ENCODE measurements at regions not wholly inside any gene's neighbourhood (a gene's known extent, or its start where the extent isn't known, plus 50 kb on each side); places are given as distances from the start of the nearest gene placed in this dataset.
A peak's percentile ranks its signal among the peaks of the same experiment; 100 is the strongest.

DNA sequence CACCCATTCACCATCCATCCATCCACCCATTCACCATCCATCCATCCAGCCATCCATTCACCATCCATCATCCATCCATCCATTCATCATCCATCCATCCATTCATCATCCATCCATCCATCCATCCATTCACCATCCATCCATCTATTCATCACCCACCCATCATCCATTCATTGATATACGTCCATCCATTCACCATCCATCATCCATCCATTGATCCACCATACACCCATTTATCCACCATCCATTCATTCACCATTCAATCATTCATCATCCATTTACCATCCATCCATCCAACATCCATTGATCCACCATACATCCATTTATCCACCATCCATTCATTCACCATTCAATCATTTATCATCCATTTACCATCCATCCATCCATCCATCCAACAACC lies 111.7 kb downstream of the ABCC12 start:
- H3K27ac Mint-ChIP-seq (ENCODE audit: unreplicated experiment), result no peak overlapping the region

DNA sequence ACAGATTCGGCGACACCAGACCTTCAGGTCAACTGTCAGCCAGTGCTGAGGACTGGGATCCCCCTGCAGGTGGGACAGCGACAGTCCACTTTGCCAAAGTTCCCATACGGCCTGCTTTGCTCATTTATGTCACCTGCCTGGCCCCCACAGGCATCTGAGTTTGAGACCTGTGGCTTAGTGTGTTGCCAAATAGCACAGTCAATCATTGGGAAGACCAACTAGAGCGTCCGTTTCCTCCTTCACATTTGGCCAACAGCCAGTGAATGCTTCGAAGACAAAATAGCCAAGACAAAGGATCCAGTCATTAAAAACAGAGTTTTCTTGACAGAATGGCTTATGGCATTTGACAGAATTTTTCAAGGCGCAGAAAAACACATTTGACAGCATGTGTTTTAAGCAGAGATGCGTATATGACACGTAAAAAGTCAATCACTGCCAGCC lies 113.8 kb downstream of the ABCC12 start:
- no peak overlapping the region for H3K4me3 Mint-ChIP-seq (ENCODE audit: unreplicated experiment)
- H3K27ac Mint-ChIP-seq (ENCODE audit: unreplicated experiment), result no peak overlapping the region
- peaks cover 2% of the 10 kb centered on the region for H3K27me3 Mint-ChIP-seq (ENCODE audit: unreplicated experiment)
- H3K36me3 Mint-ChIP-seq (ENCODE audit: low read depth, unreplicated experiment), result no peaks in the 10 kb centered on the region
- H3K9me3 Mint-ChIP-seq (ENCODE audit: unreplicated experiment), result no peaks in the 10 kb centered on the region
- peaks cover 25% of the 10 kb centered on the region for H3K4me1 Mint-ChIP-seq (ENCODE audit: unreplicated experiment)
- peak; percentile 22 for DNase-seq (ENCODE audit: low spot score)
- TF ChIP-seq, protein P1, sequence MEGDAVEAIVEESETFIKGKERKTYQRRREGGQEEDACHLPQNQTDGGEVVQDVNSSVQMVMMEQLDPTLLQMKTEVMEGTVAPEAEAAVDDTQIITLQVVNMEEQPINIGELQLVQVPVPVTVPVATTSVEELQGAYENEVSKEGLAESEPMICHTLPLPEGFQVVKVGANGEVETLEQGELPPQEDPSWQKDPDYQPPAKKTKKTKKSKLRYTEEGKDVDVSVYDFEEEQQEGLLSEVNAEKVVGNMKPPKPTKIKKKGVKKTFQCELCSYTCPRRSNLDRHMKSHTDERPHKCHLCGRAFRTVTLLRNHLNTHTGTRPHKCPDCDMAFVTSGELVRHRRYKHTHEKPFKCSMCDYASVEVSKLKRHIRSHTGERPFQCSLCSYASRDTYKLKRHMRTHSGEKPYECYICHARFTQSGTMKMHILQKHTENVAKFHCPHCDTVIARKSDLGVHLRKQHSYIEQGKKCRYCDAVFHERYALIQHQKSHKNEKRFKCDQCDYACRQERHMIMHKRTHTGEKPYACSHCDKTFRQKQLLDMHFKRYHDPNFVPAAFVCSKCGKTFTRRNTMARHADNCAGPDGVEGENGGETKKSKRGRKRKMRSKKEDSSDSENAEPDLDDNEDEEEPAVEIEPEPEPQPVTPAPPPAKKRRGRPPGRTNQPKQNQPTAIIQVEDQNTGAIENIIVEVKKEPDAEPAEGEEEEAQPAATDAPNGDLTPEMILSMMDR (IDR thresholded peaks at IDR 0.05; ENCODE audit: unreplicated experiment), result peak; percentile 44

More for the DNA sequence above, 111.7 kb downstream of the ABCC12 start:
- Mint-ChIP-seq H3K4me1 (ENCODE audit: unreplicated experiment) (peaks cover 41% of the 10 kb centered on the region), H3K9me3 (ENCODE audit: unreplicated experiment) (no peaks in the 10 kb centered on the region), H3K36me3 (ENCODE audit: low read depth, unreplicated experiment) (no peaks in the 10 kb centered on the region), H3K27me3 (ENCODE audit: unreplicated experiment) (peaks cover 6% of the 10 kb centered on the region), H3K4me3 (ENCODE audit: unreplicated experiment) (no peak overlapping the region)
- TF ChIP-seq, protein P1 (IDR thresholded peaks at IDR 0.05; ENCODE audit: unreplicated experiment), result no peak
- no peak for DNase-seq (ENCODE audit: low spot score)

DNA sequence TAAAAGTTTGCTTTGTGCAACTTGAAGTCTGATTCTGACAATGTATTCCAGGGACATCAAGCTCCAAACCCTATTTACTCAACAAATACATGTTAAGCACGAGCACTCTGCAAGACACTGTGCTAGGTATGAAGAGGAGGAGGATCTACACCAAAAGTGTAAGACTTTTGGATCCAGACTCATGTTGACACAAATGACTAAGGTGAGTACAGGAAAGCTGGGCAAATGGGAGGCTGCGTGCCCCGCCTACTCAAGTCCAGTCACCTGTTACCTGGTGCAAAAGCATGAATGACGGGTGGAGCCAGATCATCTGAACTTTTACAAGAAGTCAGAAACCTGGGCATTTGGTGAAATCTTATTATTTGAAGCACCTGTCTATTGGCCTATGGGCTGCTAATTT lies 120.7 kb downstream of the ABCC12 start:
- H3K9me3 Mint-ChIP-seq (ENCODE audit: unreplicated experiment), result no peaks in the 10 kb centered on the region

DNA sequence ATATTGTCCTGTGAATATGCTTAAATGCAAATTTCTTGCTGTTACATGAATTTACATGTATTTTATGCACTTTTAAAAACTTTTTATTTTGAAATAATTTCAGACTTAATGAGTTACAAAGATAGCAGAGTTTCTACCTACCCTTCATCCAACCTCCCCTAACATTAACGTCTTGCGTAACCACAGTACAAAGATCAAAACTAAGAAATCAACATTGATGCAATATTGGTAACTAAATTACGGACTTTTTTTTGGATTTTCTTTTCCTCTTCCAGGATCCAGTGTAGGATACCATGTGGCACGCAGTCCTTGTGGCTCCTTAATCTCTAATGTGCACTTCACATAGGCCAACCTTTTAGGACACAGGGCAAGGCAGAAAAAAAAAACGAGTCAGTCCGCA lies 124.9 kb downstream of the ABCC12 start:
- TF ChIP-seq, protein P1 (IDR thresholded peaks at IDR 0.05; ENCODE audit: unreplicated experiment), result no peak
- Mint-ChIP-seq H3K9me3 (ENCODE audit: unreplicated experiment) (no peaks in the 10 kb centered on the region), H3K4me1 (ENCODE audit: unreplicated experiment) (no peaks in the 10 kb centered on the region), H3K36me3 (ENCODE audit: low read depth, unreplicated experiment) (no peaks in the 10 kb centered on the region), H3K27ac (ENCODE audit: unreplicated experiment) (no peak overlapping the region), H3K4me3 (ENCODE audit: unreplicated experiment) (no peak overlapping the region), H3K27me3 (ENCODE audit: unreplicated experiment) (no peaks in the 10 kb centered on the region)
- no peak for DNase-seq (ENCODE audit: low spot score)

More for the DNA sequence above, 120.7 kb downstream of the ABCC12 start:
- Mint-ChIP-seq H3K4me3 (ENCODE audit: unreplicated experiment) (no peak overlapping the region), H3K36me3 (ENCODE audit: low read depth, unreplicated experiment) (no peaks in the 10 kb centered on the region), H3K27me3 (ENCODE audit: unreplicated experiment) (no peaks in the 10 kb centered on the region), H3K4me1 (ENCODE audit: unreplicated experiment) (peaks cover 6% of the 10 kb centered on the region), H3K27ac (ENCODE audit: unreplicated experiment) (no peak overlapping the region)
- TF ChIP-seq, protein P1 (IDR thresholded peaks at IDR 0.05; ENCODE audit: unreplicated experiment), result no peak
- no peak for DNase-seq (ENCODE audit: low spot score)

DNA sequence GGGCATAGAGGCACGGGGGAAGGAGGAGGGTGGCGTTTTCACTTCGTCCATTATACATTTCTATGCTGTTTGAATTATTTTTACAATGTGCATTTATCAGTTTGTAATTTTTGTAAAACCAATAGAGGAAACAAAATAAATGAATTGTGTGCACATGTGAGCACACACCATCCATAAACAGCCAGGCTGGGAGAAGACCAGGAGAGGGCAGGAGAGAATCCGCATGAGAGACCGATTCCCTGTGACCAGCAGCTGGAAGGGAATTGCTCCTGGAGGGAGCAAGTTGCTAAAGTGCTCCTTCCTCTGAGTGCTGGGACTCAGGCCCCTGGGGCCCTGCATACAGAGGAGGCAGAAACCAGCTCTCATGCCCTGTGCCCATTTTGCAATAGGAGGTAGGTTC lies 126.0 kb downstream of the ABCC12 start:
- no peaks in the 10 kb centered on the region for H3K27me3 Mint-ChIP-seq (ENCODE audit: unreplicated experiment)
- TF ChIP-seq, protein P1 (IDR thresholded peaks at IDR 0.05; ENCODE audit: unreplicated experiment), result no peak
- H3K4me3 Mint-ChIP-seq (ENCODE audit: unreplicated experiment), result no peak overlapping the region
- DNase-seq (ENCODE audit: low spot score), result no peak
- no peaks in the 10 kb centered on the region for H3K4me1 Mint-ChIP-seq (ENCODE audit: unreplicated experiment)
- no peaks in the 10 kb centered on the region for H3K36me3 Mint-ChIP-seq (ENCODE audit: low read depth, unreplicated experiment)
- no peak overlapping the region for H3K27ac Mint-ChIP-seq (ENCODE audit: unreplicated experiment)
- no peaks in the 10 kb centered on the region for H3K9me3 Mint-ChIP-seq (ENCODE audit: unreplicated experiment)
